Choroid plexus epithelial cell (primary cell): ENCODE measurements at regions not wholly inside any gene's neighbourhood (a gene's known extent, or its start where the extent isn't known, plus 50 kb on each side); places are given as distances from the start of the nearest gene placed in this dataset.
A peak's percentile ranks its signal among the peaks of the same experiment; 100 is the strongest.

Experiments
- DNase-seq: peaks from one replicate; pipeline ENCODE4 v3.0.0-alpha.2; 2010; ENCODE audit warnings: low read depth
- H3K4me3 ChIP-seq: 2 replicates; pipeline ENCODE4 v1.5.1; 2011; ENCODE audit warnings: low read depth, mild to moderate bottlenecking, control low read depth, low read length, moderate library complexity
- CTCF ChIP-seq: conservative IDR thresholded peaks from 2 replicates; pipeline ENCODE4 v1.5.1; 2011; ENCODE audit warnings: low read depth, mild to moderate bottlenecking, control low read depth, inconsistent platforms, low read length, moderate library complexity

GRCh38 chr9:108133680-108134079, 644.1 kb upstream of the KLF4 start:
- no peak overlapping the region for H3K4me3 ChIP-seq
- no peak for TF ChIP-seq CTCF
- DNase-seq: no peak

GRCh38 chr9:108133101-108133500, 643.5 kb upstream of the KLF4 start:
- no peak for TF ChIP-seq CTCF
- no peak for DNase-seq
- no peak overlapping the region for H3K4me3 ChIP-seq

GRCh38 chr9:108130905-108131304, 641.3 kb upstream of the KLF4 start:
- no peak overlapping the region for H3K4me3 ChIP-seq
- TF ChIP-seq CTCF: no peak
- DNase-seq: no peak

GRCh38 chr9:108125625-108126024, 636.1 kb upstream of the KLF4 start:
- peak; percentile 54 for TF ChIP-seq CTCF
- H3K4me3 ChIP-seq: no peak overlapping the region
- no peak for DNase-seq

GRCh38 chr9:108119530-108120113, 630.1 kb upstream of the KLF4 start:
- H3K4me3 ChIP-seq: no peak overlapping the region
- no peak for TF ChIP-seq CTCF
- DNase-seq: no peak

- H3K4me3 ChIP-seq: no peak overlapping the region
- no peak for DNase-seq
- no peak for TF ChIP-seq CTCF
These were observed 628.2 kb upstream of the KLF4 start for GRCh38 chr9:108117795-108118194.

GRCh38 chr9:108117306-108117705, 627.7 kb upstream of the KLF4 start:
- TF ChIP-seq CTCF: no peak
- DNase-seq: no peak

More at GRCh38 chr9:108117306-108117705, 627.7 kb upstream of the KLF4 start:
- H3K4me3 ChIP-seq: no peak overlapping the region
